Neural crest cell (in vitro differentiated cells): ENCODE measurements at regions not wholly inside any gene's neighbourhood (a gene's known extent, or its start where the extent isn't known, plus 50 kb on each side); places are given as distances from the start of the nearest gene placed in this dataset.
"Not testable (repeated sequence)": the region's sequence is repeated elsewhere in the genome, so short reads cannot be mapped to it uniquely, and the experiment has no call there.

ENCODE experiments used
- DNase-seq: peaks from one replicate; pipeline ENCODE4 v3.0.0; 2021; ENCODE audit warnings: low read depth, mixed read lengths, low spot score
- H3K27ac Mint-ChIP-seq: one replicate; pipeline ENCODE4 v1.8.0; 2021; ENCODE audit warnings: mild to moderate bottlenecking, mixed read lengths; ENCODE audit not compliant: unreplicated experiment
- H3K27me3 Mint-ChIP-seq: 2 replicates; pipeline ENCODE4 v1.8.0; 2021; ENCODE audit warnings: low read depth, mild to moderate bottlenecking, mixed read lengths
- H3K36me3 Mint-ChIP-seq: 2 replicates; pipeline ENCODE4 v1.8.0; 2021; ENCODE audit warnings: low read depth, mild to moderate bottlenecking, mixed read lengths
- H3K4me1 Mint-ChIP-seq: 2 replicates; pipeline ENCODE4 v1.8.0; 2021; ENCODE audit warnings: mixed read lengths
- H3K4me3 Mint-ChIP-seq: one replicate; pipeline ENCODE4 v1.8.0; 2021; ENCODE audit warnings: mild to moderate bottlenecking, mixed read lengths
- H3K9me3 Mint-ChIP-seq: 2 replicates; pipeline ENCODE4 v1.8.0; 2021; ENCODE audit warnings: mixed read lengths
- TF ChIP-seq, protein P1 (sequence below): fragments of 200-600 bp; sonication (generic); conservative IDR thresholded peaks from 2 replicates; pipeline ENCODE4 v1.5.0; 2021; ENCODE audit warnings: antibody characterized with exemption, mild to moderate bottlenecking

DNA sequence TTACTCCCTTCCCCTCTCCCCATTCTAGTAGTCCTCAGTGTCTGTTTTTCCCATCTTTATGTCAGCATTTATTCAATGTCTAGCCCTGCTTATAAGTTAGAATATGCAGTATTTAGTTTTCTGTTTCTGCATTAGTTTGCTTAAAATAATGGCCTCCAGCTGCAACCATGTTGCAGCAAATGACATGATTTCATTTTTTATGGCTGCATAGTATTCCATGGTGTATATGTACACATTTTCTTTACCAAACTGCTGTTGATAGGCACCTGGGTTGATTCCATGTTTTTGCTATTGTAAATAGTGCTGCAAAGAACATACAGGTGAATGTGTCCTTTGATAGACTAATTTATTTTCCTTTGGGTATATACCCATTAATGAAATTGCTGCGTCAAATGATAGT, 267.7 kb downstream of the SRGAP2C start:
- no peaks in the 10 kb centered on the region for H3K9me3 Mint-ChIP-seq
- H3K36me3 Mint-ChIP-seq: no peaks in the 10 kb centered on the region
- H3K4me3 Mint-ChIP-seq: no peak overlapping the region
- DNase-seq: no peak
- no peaks in the 10 kb centered on the region for H3K4me1 Mint-ChIP-seq
- H3K27ac Mint-ChIP-seq: no peak overlapping the region
- TF ChIP-seq, protein P1, sequence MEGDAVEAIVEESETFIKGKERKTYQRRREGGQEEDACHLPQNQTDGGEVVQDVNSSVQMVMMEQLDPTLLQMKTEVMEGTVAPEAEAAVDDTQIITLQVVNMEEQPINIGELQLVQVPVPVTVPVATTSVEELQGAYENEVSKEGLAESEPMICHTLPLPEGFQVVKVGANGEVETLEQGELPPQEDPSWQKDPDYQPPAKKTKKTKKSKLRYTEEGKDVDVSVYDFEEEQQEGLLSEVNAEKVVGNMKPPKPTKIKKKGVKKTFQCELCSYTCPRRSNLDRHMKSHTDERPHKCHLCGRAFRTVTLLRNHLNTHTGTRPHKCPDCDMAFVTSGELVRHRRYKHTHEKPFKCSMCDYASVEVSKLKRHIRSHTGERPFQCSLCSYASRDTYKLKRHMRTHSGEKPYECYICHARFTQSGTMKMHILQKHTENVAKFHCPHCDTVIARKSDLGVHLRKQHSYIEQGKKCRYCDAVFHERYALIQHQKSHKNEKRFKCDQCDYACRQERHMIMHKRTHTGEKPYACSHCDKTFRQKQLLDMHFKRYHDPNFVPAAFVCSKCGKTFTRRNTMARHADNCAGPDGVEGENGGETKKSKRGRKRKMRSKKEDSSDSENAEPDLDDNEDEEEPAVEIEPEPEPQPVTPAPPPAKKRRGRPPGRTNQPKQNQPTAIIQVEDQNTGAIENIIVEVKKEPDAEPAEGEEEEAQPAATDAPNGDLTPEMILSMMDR: no peak
- no peaks in the 10 kb centered on the region for H3K27me3 Mint-ChIP-seq

- no peak overlapping the region for H3K4me3 Mint-ChIP-seq
- TF ChIP-seq, protein P1: no peak
- H3K4me1 Mint-ChIP-seq: no peaks in the 10 kb centered on the region
- DNase-seq: no peak
- H3K27ac Mint-ChIP-seq: no peak overlapping the region
- H3K9me3 Mint-ChIP-seq: no peaks in the 10 kb centered on the region
- H3K36me3 Mint-ChIP-seq: no peaks in the 10 kb centered on the region
- no peaks in the 10 kb centered on the region for H3K27me3 Mint-ChIP-seq
Measured at GRCh38 chr1:121458291-121459048, 273.7 kb downstream of the SRGAP2C start.

DNA sequence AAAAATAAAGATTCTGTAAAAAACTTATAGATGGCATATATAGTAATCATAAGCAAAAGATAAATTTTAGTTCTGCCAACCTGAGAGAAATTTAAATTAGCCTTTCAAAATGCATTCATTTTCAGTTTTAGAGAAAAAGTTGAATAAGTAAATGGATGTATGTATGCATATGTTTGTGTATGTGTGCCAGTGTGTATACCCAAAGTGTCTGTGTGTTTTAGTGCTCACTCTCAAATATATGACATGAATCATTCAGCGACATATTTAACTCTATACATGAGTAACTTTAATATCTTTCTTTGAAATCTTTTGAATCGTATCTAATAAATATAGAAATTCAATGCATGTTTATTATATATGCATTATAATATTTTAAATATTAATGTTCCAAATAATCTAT, 274.5 kb downstream of the SRGAP2C start:
- Mint-ChIP-seq H3K4me1 (no peaks in the 10 kb centered on the region), H3K27ac (no peak overlapping the region), H3K36me3 (no peaks in the 10 kb centered on the region), H3K4me3 (no peak overlapping the region), H3K27me3 (no peaks in the 10 kb centered on the region), H3K9me3 (no peaks in the 10 kb centered on the region)
- TF ChIP-seq, protein P1: no peak
- DNase-seq: no peak

DNA sequence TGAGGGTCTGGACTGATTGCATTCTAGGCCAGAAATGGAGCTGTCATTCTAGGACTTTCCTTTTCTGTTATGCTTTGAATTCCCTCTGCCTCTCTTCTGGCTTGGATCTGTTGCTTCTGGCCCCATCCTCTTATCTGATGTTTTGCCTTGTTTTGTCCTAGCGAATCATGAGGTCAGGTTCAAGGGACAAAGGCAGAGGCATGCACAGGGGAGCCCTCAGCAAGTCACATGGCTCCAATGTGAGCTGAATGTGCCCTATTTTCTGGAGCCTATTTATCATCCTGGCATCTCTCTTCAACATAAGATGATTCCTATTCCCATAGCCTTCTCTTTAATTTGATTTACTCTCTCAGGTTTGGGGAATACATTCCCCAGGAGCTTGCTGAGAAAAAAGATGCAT, 284.6 kb downstream of the SRGAP2C start:
- peaks cover 18% of the 10 kb centered on the region for H3K4me1 Mint-ChIP-seq
- H3K4me3 Mint-ChIP-seq, H3K27ac Mint-ChIP-seq, DNase-seq, H3K36me3 Mint-ChIP-seq, H3K27me3 Mint-ChIP-seq, H3K9me3 Mint-ChIP-seq: not testable (repeated sequence)

DNA sequence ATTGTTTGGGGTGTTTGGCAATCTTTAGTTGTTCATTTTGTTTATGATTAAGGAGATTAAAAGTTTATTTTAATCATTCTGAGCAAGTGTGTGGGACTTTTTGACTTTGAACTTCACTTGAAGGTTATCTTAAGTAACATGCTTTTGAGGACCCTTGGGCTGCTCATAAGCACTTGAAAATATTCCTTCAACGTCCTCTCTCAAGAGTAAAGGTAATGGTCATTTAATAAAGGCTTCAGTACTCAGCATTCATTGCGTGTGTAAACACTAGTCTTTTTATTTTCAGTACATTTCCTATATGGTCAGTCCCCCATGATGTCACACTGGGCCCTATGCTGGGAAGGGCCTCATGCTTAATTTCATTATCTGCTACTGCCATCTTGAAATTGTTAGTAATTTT, 285.6 kb downstream of the SRGAP2C start:
- DNase-seq, H3K9me3 Mint-ChIP-seq, H3K4me3 Mint-ChIP-seq, H3K36me3 Mint-ChIP-seq, H3K27me3 Mint-ChIP-seq, H3K27ac Mint-ChIP-seq: not testable (repeated sequence)
- H3K4me1 Mint-ChIP-seq: peaks cover 18% of the 10 kb centered on the region

- Mint-ChIP-seq H3K4me1 (peaks cover 18% of the 10 kb centered on the region), H3K4me3 (no peak overlapping the region), H3K36me3 (peaks cover 3% of the 10 kb centered on the region), H3K9me3 (peaks cover 10% of the 10 kb centered on the region), H3K27ac (no peak overlapping the region), H3K27me3 (no peaks in the 10 kb centered on the region)
- TF ChIP-seq, protein P1: no peak
- DNase-seq: no peak
Measured at GRCh38 chr1:121471523-121471922, 286.7 kb downstream of the SRGAP2C start.
